Stimulated activated CD8-positive, alpha-beta memory T cell treated with anti-CD3 and anti-CD28 coated beads, Interleukin-2, amount 100 ng/mL, for 48 hours (primary cell): ENCODE measurements at regions not wholly inside any gene's neighbourhood (a gene's known extent, or its start where the extent isn't known, plus 50 kb on each side); places are given as distances from the start of the nearest gene placed in this dataset.

Experiments used
- DNase-seq, 2 donors: peaks; one replicate each; pipeline ENCODE4 v3.0.0-alpha.2; 2020; ENCODE audit warnings: low read depth in 2 of 2

- DNase-seq = no peak
Measured at GRCh38 chr2:123095219-123095835, 929.8 kb upstream of the CNTNAP5 start.

- DNase-seq = no peak
Measured at GRCh38 chr2:123098619-123099018, 926.5 kb upstream of the CNTNAP5 start.

DNA sequence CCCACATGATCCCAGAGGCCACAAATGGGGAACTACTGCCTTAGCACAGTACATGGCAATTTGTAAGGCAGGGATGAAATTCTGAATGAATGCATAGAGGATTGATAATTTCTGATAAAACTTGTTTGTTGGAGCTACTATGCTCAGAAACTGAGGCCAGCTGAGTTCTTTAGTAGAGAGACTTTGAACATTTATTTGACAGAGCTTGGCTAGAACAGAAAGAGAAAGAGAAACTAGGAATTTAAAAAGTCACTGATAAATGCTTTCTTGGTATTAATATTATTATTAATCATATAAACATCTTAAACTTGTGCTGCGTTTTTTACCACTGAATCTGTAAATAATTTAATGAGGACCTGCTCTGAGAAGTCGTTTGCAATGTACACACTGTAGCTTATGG, 923.7 kb upstream of the CNTNAP5 start:
- DNase-seq = no peak

- no peak for DNase-seq
Measured at GRCh38 chr2:123103902-123104301, 921.2 kb upstream of the CNTNAP5 start.

DNA sequence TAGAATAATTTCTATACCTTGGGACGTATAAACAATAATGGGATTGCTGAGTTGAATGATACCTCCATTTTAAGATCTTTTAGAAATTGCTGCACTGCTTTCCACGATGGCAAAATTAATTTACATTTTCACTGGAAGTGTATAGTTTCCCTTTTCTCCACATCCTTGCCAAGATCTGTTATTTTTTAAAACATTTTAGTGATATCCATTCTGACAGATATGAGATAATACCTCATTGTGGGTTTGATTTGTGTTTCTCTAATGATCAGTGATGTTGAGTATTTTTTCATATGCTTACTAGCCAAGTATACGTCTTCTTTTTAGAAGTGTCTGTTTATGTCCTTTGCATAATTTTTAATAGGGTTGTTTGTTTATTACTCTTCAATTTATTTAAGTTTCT, 908.5 kb upstream of the CNTNAP5 start:
- DNase-seq = no peak

DNA sequence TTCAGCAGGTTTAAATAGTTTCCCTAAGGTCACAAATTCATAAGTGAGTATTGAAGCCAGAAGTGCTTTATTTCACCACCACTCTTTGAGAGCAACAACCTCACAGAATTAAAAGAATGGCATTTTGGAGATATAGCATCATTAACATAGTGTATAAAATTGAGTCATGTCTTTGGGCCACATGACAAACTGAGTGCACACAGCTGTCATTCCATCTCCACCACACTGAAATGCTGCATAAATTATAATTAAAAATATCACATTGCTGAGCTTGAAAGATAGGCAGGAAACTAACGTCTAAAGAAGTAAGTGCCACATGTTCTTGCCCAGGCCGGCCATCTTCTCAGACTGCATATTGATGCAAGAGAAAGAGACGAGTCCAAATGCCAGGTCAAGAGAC, 897.9 kb upstream of the CNTNAP5 start:
- no peak for DNase-seq

GRCh38 chr2:123128951-123129350, 896.1 kb upstream of the CNTNAP5 start:
- no peak for DNase-seq

GRCh38 chr2:123136419-123136818, 888.7 kb upstream of the CNTNAP5 start:
- no peak for DNase-seq

- DNase-seq = no peak
Measured at GRCh38 chr2:123144082-123144481, 881.0 kb upstream of the CNTNAP5 start.

DNA sequence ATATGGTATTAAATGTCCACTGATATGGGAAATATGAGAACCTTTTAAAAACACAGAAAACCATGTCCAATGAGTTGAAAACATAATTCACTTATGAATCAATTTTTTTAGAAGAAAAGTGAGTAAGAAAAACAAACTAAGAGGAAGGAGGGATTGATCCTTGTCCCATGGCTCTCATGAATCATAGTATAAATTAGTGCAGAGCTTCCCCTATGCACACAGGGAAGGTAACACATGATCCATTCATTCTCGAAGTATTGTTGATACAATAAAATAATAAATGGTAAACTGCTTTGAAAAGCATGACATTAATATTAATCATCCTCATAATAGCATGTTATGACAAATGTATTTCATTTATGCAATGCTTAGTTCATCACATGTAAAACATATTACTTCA, 872.0 kb upstream of the CNTNAP5 start:
- no peak for DNase-seq

- no peak for DNase-seq
Measured at GRCh38 chr2:123154195-123154594, 870.9 kb upstream of the CNTNAP5 start.

DNA sequence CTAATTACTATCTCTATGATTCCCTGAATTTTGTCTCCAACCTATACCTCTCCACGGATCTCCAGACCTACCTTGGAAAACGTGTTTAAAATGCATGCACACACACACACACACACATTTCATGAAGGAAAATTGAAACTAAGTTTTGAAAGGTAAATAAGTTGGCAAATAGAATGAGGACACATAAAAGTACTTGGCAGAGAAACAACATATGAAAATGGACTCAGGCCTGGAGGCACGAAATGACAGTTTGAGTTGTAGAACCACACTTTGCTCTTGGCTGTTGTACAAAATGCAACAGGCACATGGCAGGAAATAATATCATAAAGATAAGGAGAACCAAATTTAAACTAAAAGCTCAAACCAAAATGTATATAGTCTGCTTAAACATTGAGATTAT, 868.1 kb upstream of the CNTNAP5 start:
- DNase-seq = no peak

DNA sequence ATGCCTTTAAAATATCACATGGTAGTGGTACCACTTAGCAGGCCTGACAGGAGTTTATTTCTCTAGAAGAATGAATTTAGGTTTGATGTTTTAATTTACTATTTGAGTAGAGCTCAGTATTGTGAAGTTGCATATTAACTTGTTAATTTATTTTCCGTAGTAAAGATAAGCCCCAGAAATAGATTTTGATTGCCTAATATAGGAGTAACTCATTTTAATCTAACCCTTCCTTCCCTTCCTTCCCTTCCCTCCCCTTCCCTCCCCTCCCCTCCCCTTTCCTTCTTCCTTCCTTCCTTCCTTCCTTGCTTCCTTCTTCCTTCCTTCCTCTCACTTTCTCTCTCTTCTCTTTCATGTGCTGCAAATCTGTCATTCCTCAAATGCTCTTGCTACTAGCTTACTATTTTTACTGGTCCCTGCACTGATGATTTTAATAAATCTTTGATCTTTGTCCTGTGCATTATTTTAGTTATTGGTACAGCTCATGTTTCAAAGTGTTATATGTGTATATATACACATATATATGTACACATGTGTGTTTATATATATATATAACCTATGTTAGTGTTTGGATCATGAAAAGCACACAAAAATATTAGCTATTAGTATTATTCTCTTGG, 862.6 kb upstream of the CNTNAP5 start:
- no peak for DNase-seq

- DNase-seq = no peak
Measured at GRCh38 chr2:123163398-123163797, 861.7 kb upstream of the CNTNAP5 start.

DNA sequence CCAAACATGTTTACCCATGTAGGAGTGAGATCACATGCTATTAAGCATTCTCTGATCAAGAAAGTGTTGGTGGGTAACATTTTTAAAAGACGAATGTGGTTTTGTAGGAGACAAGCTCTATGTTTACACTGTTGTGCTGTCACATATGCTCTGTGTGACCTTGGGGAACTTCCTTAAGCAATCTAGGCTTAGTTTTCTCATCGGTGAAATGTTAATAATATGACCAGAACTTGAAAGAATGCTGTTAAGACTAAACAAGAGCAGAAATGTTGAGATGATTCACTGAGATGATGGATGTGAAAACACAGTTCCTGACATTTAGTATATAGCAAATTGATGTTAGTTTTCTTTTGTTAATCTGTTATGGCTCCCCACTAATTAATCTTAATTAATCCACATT, 860.9 kb upstream of the CNTNAP5 start:
- no peak for DNase-seq

DNA sequence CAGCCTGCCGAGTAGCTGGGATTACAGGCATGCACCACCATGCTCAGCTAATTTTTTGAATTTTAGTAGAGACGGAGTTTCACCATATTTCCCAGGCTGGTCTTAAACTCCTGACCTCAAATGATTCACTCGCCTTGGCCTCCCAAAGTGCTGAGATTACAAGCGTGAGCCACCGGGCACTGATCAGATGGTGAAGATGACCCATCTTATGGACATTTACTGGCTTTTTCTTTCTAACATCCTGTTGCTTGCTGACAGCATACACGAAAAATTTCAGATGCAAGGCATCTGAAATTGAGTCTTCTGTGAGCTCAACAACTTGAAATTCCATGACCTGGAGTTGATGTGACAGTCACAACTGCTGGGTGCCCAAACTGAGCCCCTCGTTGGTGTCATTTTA, 859.5 kb upstream of the CNTNAP5 start:
- no peak for DNase-seq

DNA sequence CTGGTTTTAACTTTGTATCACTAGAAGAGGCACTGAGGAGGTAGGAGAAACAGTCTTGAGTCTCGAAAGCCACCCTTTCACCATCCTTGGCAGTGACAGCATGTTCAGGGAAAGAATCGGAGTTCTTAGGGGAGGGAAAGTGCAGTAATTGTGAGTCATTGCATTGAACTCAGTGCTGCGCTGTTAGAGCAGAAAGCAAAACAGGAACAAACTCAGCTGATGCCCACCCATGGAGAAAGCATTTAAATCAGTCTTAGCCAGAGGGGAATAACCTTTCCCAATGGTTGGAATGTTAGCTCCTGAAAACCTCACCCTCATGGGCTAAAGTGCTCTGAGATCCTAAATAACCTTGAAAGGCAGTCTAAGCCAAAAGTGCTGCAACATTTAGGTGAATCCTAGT, 845.6 kb upstream of the CNTNAP5 start:
- DNase-seq = no peak

- no peak for DNase-seq
Measured at GRCh38 chr2:123195957-123196356, 829.1 kb upstream of the CNTNAP5 start.

GRCh38 chr2:123200035-123200434, 825.1 kb upstream of the CNTNAP5 start:
- no peak for DNase-seq

- no peak for DNase-seq
Measured at GRCh38 chr2:123207245-123207644, 817.8 kb upstream of the CNTNAP5 start.

- DNase-seq = no peak
Measured at GRCh38 chr2:123209202-123209601, 815.9 kb upstream of the CNTNAP5 start.

DNA sequence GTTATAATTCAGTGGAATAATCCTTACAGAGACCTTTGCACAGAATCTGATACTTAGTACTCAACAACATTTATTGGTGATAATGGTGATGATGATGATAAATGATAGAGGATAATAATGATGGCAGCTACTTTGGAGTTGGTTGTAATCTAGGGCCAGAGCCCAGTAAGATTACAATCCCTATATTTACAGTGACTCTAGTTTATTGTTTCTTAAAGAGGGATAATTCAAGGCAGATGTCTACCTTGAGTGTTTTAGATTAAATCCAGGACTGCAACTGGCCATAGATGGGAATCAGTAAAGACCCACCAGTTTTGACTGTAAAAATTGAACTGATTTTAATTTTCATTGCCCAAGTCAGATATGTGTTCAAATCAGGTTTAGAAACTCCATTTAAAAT, 813.9 kb upstream of the CNTNAP5 start:
- no peak for DNase-seq

DNA sequence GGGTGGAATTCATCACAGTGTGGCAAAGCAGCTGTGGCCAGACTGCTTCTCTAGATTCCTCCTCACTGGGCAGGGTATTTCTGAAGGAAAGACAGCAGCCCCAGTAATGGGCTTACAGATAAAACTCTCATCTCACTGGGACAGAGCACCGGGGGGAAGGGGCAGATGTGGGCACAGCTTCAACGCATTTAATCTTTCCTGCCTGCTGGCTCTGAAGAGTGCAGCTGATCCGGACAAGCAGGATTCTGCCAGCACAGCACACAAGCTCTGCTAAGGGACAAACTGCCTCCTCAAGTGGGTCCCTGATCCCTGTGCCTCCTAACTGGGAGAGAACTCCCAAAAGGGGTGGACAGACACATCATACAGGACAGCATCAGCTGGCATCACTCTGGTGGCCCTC, 779.9 kb upstream of the CNTNAP5 start:
- DNase-seq = no peak
